ENCODE measurements at regions not wholly inside any gene's neighbourhood (a gene's known extent, or its start where the extent isn't known, plus 50 kb on each side); places are given as distances from the start of the nearest gene placed in this dataset.

- DNase-seq (ENCODE audit: low read depth in 3 of 3) = no peak
These were observed 171.3 kb upstream of the CST7 start for GRCh38 chr20:24777746-24778145.

GRCh38 chr20:24778585-24779031 is 170.5 kb upstream of the CST7 start:
- no peak for DNase-seq (ENCODE audit: low read depth in 3 of 3)

GRCh38 chr20:24779131-24779530 is 169.9 kb upstream of the CST7 start:
- no peak for DNase-seq (ENCODE audit: low read depth in 3 of 3)

GRCh38 chr20:24779946-24780345 is 169.1 kb upstream of the CST7 start:
- no peak for DNase-seq (ENCODE audit: low read depth in 3 of 3)

- no peak for DNase-seq (ENCODE audit: low read depth in 3 of 3)
These were observed 168.2 kb upstream of the CST7 start for GRCh38 chr20:24780674-24781417.

- peak in 1 of 3 donors; percentile 7 for DNase-seq (ENCODE audit: low read depth in 3 of 3)
These were observed 167.6 kb upstream of the CST7 start for GRCh38 chr20:24781418-24781980.

GRCh38 chr20:24782301-24782700 is 166.8 kb upstream of the CST7 start:
- DNase-seq (ENCODE audit: low read depth in 3 of 3) = no peak

- no peak for DNase-seq (ENCODE audit: low read depth in 3 of 3)
These were observed 166.1 kb upstream of the CST7 start for GRCh38 chr20:24782801-24783630.

- DNase-seq (ENCODE audit: low read depth in 3 of 3) = no peak
These were observed 165.2 kb upstream of the CST7 start for GRCh38 chr20:24783631-24784492.

- DNase-seq (ENCODE audit: low read depth in 3 of 3) = no peak
These were observed 164.5 kb upstream of the CST7 start for GRCh38 chr20:24784607-24785006.

GRCh38 chr20:24785141-24786110 is 163.6 kb upstream of the CST7 start:
- DNase-seq (ENCODE audit: low read depth in 3 of 3) = no peak

GRCh38 chr20:24786111-24786495 is 163.0 kb upstream of the CST7 start:
- DNase-seq (ENCODE audit: low read depth in 3 of 3) = no peak

- no peak for DNase-seq (ENCODE audit: low read depth in 3 of 3)
These were observed 162.4 kb upstream of the CST7 start for GRCh38 chr20:24786646-24787045.

GRCh38 chr20:24787071-24787470 is 162.0 kb upstream of the CST7 start:
- no peak for DNase-seq (ENCODE audit: low read depth in 3 of 3)

- no peak for DNase-seq (ENCODE audit: low read depth in 3 of 3)
These were observed 161.4 kb upstream of the CST7 start for GRCh38 chr20:24787621-24788020.

- DNase-seq (ENCODE audit: low read depth in 3 of 3) = no peak
These were observed 159.2 kb upstream of the CST7 start for GRCh38 chr20:24789877-24790276.

- DNase-seq (ENCODE audit: low read depth in 3 of 3) = no peak
These were observed 158.3 kb upstream of the CST7 start for GRCh38 chr20:24790746-24791283.

GRCh38 chr20:24791953-24792352 is 157.1 kb upstream of the CST7 start:
- no peak for DNase-seq (ENCODE audit: low read depth in 3 of 3)

- no peak for DNase-seq (ENCODE audit: low read depth in 3 of 3)
These were observed 156.2 kb upstream of the CST7 start for GRCh38 chr20:24792641-24793495.

All from stimulated activated CD4-positive, alpha-beta T cell treated with anti-CD3 and anti-CD28 coated beads, TNF-alpha, amount 100 ng/mL, for 48 hours (primary cell).